ENCODE measurements at regions not wholly inside any gene's neighbourhood (a gene's known extent, or its start where the extent isn't known, plus 50 kb on each side); places are given as distances from the start of the nearest gene placed in this dataset.

- no peak for TF ChIP-seq CTCF (IDR thresholded peaks at IDR 0.05; ENCODE audit: low read length)
- TF ChIP-seq EZH2phosphoT487 (IDR thresholded peaks at IDR 0.05; ENCODE audit: low read length): no peak
- no peak for TF ChIP-seq EZH2 (optimal IDR thresholded peaks at IDR 0.05; ENCODE audit: low read depth, low read length)
Observed at GRCh38 chr1:189686288-189686687, 791.4 kb downstream of the BRINP3 start.

Data from MM.1S (cell line).